PFSK-1 (cell line): ENCODE measurements at regions not wholly inside any gene's neighbourhood (a gene's known extent, or its start where the extent isn't known, plus 50 kb on each side); places are given as distances from the start of the nearest gene placed in this dataset.

Experiments used
- FOXP2 ChIP-seq: optimal IDR thresholded peaks from 2 replicates; pipeline ENCODE3; 2011; ENCODE audit warnings: borderline replicate concordance, control low read depth, inconsistent platforms; ENCODE audit not compliant: insufficient read depth; ENCODE audit errors: extremely low read length, extremely low read depth
- POLR2AphosphoS5 ChIP-seq: IDR thresholded peaks from 2 replicates; pipeline ENCODE4 v1.6.1; 2012; ENCODE audit warnings: low read depth, mild to moderate bottlenecking, control low read depth, low read length, moderate library complexity
- TAF1 ChIP-seq: IDR thresholded peaks from 2 replicates; pipeline ENCODE4 v1.6.1; 2012; ENCODE audit warnings: low read length, control low read depth, borderline replicate concordance; ENCODE audit not compliant: insufficient read depth
- TF ChIP-seq, protein P1 (sequence below), 2 experiments: IDR thresholded peaks; 2 replicates each; pipeline versions ENCODE4 v1.6.1 to v1.8.0; 2011 to 2012; ENCODE audit warnings: low read depth in 2 of 2, low read length in 2 of 2, control low read depth in 1 of 2, inconsistent platforms in 1 of 2, mild to moderate bottlenecking in 1 of 2, moderate library complexity in 1 of 2; ENCODE audit not compliant: insufficient read depth in 1 of 2

GRCh38 chr22:47341464-47341863 lies 579.0 kb downstream of the TBC1D22A start:
- TF ChIP-seq POLR2AphosphoS5: no peak
- no peak for TF ChIP-seq TAF1
- TF ChIP-seq, protein P1, sequence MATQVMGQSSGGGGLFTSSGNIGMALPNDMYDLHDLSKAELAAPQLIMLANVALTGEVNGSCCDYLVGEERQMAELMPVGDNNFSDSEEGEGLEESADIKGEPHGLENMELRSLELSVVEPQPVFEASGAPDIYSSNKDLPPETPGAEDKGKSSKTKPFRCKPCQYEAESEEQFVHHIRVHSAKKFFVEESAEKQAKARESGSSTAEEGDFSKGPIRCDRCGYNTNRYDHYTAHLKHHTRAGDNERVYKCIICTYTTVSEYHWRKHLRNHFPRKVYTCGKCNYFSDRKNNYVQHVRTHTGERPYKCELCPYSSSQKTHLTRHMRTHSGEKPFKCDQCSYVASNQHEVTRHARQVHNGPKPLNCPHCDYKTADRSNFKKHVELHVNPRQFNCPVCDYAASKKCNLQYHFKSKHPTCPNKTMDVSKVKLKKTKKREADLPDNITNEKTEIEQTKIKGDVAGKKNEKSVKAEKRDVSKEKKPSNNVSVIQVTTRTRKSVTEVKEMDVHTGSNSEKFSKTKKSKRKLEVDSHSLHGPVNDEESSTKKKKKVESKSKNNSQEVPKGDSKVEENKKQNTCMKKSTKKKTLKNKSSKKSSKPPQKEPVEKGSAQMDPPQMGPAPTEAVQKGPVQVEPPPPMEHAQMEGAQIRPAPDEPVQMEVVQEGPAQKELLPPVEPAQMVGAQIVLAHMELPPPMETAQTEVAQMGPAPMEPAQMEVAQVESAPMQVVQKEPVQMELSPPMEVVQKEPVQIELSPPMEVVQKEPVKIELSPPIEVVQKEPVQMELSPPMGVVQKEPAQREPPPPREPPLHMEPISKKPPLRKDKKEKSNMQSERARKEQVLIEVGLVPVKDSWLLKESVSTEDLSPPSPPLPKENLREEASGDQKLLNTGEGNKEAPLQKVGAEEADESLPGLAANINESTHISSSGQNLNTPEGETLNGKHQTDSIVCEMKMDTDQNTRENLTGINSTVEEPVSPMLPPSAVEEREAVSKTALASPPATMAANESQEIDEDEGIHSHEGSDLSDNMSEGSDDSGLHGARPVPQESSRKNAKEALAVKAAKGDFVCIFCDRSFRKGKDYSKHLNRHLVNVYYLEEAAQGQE (IDR thresholded peaks at IDR 0.05; ENCODE audit: insufficient read depth in 1 of 2, low read depth in 2 of 2, low read length in 2 of 2): no peak
- no peak for TF ChIP-seq FOXP2
